ENCODE measurements at regions not wholly inside any gene's neighbourhood (a gene's known extent, or its start where the extent isn't known, plus 50 kb on each side); places are given as distances from the start of the nearest gene placed in this dataset.

DNA sequence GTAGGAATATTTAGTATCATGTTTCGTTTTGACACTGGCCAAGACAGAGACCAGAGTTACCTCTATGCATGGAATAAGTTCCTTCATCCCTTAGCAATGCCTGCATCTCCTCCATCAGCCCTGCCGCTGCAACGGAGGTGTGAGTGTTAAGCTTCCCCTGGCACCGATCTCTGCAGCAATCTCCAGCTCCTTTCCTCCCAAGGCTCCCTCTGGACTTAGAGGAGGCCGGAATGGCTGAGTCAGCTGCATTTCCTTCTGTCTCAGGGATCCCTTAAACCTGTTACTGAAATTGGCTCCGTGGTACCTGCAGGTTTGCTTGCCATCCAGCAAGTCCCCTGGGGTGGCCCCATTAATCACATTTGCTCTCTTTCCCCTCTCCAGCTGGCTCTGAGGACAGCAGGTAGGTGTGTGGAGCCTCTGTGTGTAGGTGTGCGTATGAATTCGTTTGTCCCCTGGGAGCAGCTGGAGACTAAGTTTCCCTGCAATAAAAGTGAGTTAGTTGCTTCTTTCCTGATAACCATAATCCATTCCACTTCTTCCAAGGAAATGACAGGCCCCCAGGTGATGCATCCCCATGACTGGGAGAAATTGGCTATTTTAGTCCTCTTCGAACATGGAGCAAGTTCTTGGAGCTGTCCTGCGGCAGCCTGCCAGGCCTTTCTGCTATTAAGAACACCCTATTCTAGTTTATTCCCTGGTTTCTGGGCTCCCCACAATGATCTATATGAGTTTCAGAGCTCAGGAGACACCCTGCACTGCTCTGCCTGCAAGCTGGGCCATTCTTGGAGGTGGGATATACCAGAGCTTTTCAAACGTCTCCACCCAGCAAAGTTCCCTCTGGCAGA lies 457.2 kb upstream of the CADM1 start:
- WGBS (ENCODE audit: low lambda C conversion rate) = 53% methylated on average over 11 of the region's 11 CpGs
- TF ChIP-seq BATF2 (CRISPR knock-in tag; IDR thresholded peaks at IDR 0.05) = no peak
- peak; percentile 67 to 85 for TF ChIP-seq MAFK (conservative IDR thresholded peaks at IDR 0.05 in 1 of 2, IDR thresholded peaks at IDR 0.05 in 1 of 2; ENCODE audit: low read length in 2 of 2)
- peak; percentile 79 for TF ChIP-seq MAFF (IDR thresholded peaks at IDR 0.05; ENCODE audit: low read depth, low read length)
- POLR2A ChIA-PET = no interaction called here
- intact Hi-C loops (cut with micrococcal nuclease; ENCODE audit: unreplicated experiment) = no loop called here
- peaks cover 29% of the 10 kb centered on the region for H3K4me1 ChIP-seq (ENCODE audit: insufficient read depth, low read length)
- ATAC-seq (no peak), FAIRE-seq (no peak), DNase-seq (ENCODE audit: low spot score) (no peak)
- BruUV-seq (replicated peaks) = no TSS peak
- in situ Hi-C loops (cut with HindIII; ENCODE audit: extremely low pct_ligation_motif_present, low pct_unique_long_range_greater_than_20kb) = no loop called here
- no peaks in the 10 kb centered on the region for H3K9me3 ChIP-seq (ENCODE audit: low read length)
- no peak overlapping the region for H3K9ac ChIP-seq (ENCODE audit: insufficient read depth, low read depth, low read length)
- no peak overlapping the region for H3K27ac ChIP-seq (ENCODE audit: extremely low read length, insufficient read depth, low read length)
- CTCF ChIA-PET (ENCODE audit: low intra/inter-chr PET ratio, low total read pairs) = no interaction called here
- H3K4me2 ChIP-seq (ENCODE audit: low read depth, low read length) = no peak overlapping the region
- H4K20me1 ChIP-seq (ENCODE audit: insufficient read depth, low read length) = 0 out of 2 replicates have a peak, but pooled peaks cover 2% of the 10 kb centered on the region
- H3K4me3 ChIP-seq (replicated peaks in 1 of 3; ENCODE audit: insufficient read depth in 1 of 3, low read depth in 2 of 3, low read length in 3 of 3) = no peak overlapping the region
- no peak overlapping the region for H2AFZ ChIP-seq (ENCODE audit: low read length)
- H3K27me3 ChIP-seq (ENCODE audit: control insufficient read depth in 1 of 2, insufficient read depth in 2 of 2, low read length in 2 of 2) = peaks cover 0 to 43% of the 10 kb centered on the region in 2 experiments; a peak in 2 of 5 replicates
- H3K36me3 ChIP-seq (replicated peaks in 1 of 2; ENCODE audit: control insufficient read depth in 1 of 2, insufficient read depth in 2 of 2, low read length in 2 of 2) = no peaks in the 10 kb centered on the region
- H3K79me2 ChIP-seq (ENCODE audit: insufficient read depth, low read length) = no peaks in the 10 kb centered on the region

- H2AFZ ChIP-seq (ENCODE audit: low read length) = no peak overlapping the region
- H3K36me3 ChIP-seq (replicated peaks in 1 of 2; ENCODE audit: control insufficient read depth in 1 of 2, insufficient read depth in 2 of 2, low read length in 2 of 2) = no peaks in the 10 kb centered on the region
- H3K79me2 ChIP-seq (ENCODE audit: insufficient read depth, low read length) = no peaks in the 10 kb centered on the region
- CTCF ChIA-PET (ENCODE audit: low intra/inter-chr PET ratio, low total read pairs) = no interaction called here
- intact Hi-C loops (cut with micrococcal nuclease; ENCODE audit: unreplicated experiment) = no loop called here
- no peak overlapping the region for H3K9ac ChIP-seq (ENCODE audit: insufficient read depth, low read depth, low read length)
- H3K27me3 ChIP-seq (ENCODE audit: control insufficient read depth in 1 of 2, insufficient read depth in 2 of 2, low read length in 2 of 2) = peaks cover 0 to 37% of the 10 kb centered on the region in 2 experiments; a peak in 2 of 5 replicates
- FAIRE-seq (no peak), DNase-seq (ENCODE audit: low spot score) (peak; percentile 16), ATAC-seq (peak; percentile 80)
- H3K4me2 ChIP-seq (ENCODE audit: low read depth, low read length) = peak overlapping the region; percentile 44
- WGBS (ENCODE audit: low lambda C conversion rate) = 4% methylated on average over 17 of the region's 23 CpGs
- POLR2A ChIA-PET = no interaction called here
- in situ Hi-C loops (cut with HindIII; ENCODE audit: extremely low pct_ligation_motif_present, low pct_unique_long_range_greater_than_20kb) = no loop called here
- H3K4me1 ChIP-seq (ENCODE audit: insufficient read depth, low read length) = peaks cover 18% of the 10 kb centered on the region
- BruUV-seq (replicated peaks) = no TSS peak
- H4K20me1 ChIP-seq (ENCODE audit: insufficient read depth, low read length) = 0 out of 2 replicates have a peak, but pooled peaks cover 2% of the 10 kb centered on the region
- H3K4me3 ChIP-seq (replicated peaks in 1 of 3; ENCODE audit: insufficient read depth in 1 of 3, low read depth in 2 of 3, low read length in 3 of 3) = peak overlapping the region in 1 of 3 experiments; percentile 32; a peak in 1 of 6 replicates
- no peaks in the 10 kb centered on the region for H3K9me3 ChIP-seq (ENCODE audit: low read length)
- H3K27ac ChIP-seq (ENCODE audit: extremely low read length, insufficient read depth, low read length) = no peak overlapping the region
- TF ChIP-seq KLF9 (CRISPR knock-in tag; IDR thresholded peaks at IDR 0.05; ENCODE audit: low read depth) (no peak), SOX13 (IDR thresholded peaks at IDR 0.05) (0 out of 2 replicates have a peak, but pooled peaks have one; percentile 69), SOX13 (CRISPR knock-in tag; conservative IDR thresholded peaks at IDR 0.05 in 1 of 2, IDR thresholded peaks at IDR 0.05 in 1 of 2) (peak in 1 of 2 experiments; percentile 88; a peak in 2 of 4 replicates), SOX6 (IDR thresholded peaks at IDR 0.05) (no peak), SOX6 (CRISPR knock-in tag; IDR thresholded peaks at IDR 0.05) (peak; percentile 80), TFAP4 (IDR thresholded peaks at IDR 0.05; ENCODE audit: borderline replicate concordance, low read depth) (peak; percentile 28; the same call in 1 of the 2 replicates), SOX5 (CRISPR knock-in tag; IDR thresholded peaks at IDR 0.05; ENCODE audit: borderline replicate concordance) (peak; percentile 77), ZMYM3 (CRISPR knock-in tag; IDR thresholded peaks at IDR 0.05) (peak; percentile 51), TSC22D2 (CRISPR knock-in tag; IDR thresholded peaks at IDR 0.05; ENCODE audit: borderline replicate concordance) (no peak), ZNF768 (CRISPR knock-in tag; IDR thresholded peaks at IDR 0.05) (peak; percentile 95), ZNF563 (CRISPR knock-in tag; IDR thresholded peaks at IDR 0.05) (no peak)
- TF ChIP-seq, protein P1, sequence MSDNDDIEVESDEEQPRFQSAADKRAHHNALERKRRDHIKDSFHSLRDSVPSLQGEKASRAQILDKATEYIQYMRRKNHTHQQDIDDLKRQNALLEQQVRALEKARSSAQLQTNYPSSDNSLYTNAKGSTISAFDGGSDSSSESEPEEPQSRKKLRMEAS (IDR thresholded peaks at IDR 0.05) = peak; percentile 58
- TF ChIP-seq, protein P2, sequence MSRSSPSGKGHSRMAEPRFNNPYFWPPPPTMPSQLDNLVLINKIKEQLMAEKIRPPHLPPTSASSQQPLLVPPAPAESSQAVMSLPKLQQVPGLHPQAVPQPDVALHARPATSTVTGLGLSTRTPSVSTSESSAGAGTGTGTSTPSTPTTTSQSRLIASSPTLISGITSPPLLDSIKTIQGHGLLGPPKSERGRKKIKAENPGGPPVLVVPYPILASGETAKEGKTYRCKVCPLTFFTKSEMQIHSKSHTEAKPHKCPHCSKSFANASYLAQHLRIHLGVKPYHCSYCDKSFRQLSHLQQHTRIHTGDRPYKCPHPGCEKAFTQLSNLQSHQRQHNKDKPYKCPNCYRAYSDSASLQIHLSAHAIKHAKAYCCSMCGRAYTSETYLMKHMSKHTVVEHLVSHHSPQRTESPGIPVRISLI (CRISPR knock-in tag; IDR thresholded peaks at IDR 0.05; ENCODE audit: borderline replicate concordance) = 0 out of 2 replicates have a peak, but pooled peaks have one; percentile 14
Observed at GRCh38 chr11:115959081-115959486, 454.9 kb upstream of the CADM1 start.

Data from HepG2 (cell line).